Mucosa of descending colon (tissue), 3 donors: ENCODE measurements at regions not wholly inside any gene's neighbourhood (a gene's known extent, or its start where the extent isn't known, plus 50 kb on each side); places are given as distances from the start of the nearest gene placed in this dataset.
"Not testable (repeated sequence)": the region's sequence is repeated elsewhere in the genome, so short reads cannot be mapped to it uniquely, and the experiment has no call there.

Experiments
- ATAC-seq: fragments of 200-7000 bp; cut with Tn5 transposase; one replicate; pipeline ENCODE4 v1.9.1; 2020; ENCODE audit warnings: mild to moderate bottlenecking, moderate library complexity
- DNase-seq, 3 donors: peaks; one replicate each; pipeline ENCODE4 v3.0.0-alpha.2; 2020
- H3K36me3 ChIP-seq: fragments of 200-600 bp; one replicate; pipeline ENCODE4 v1.8.0; 2021; ENCODE audit warnings: low read depth, mild to moderate bottlenecking
- H3K4me1 ChIP-seq: fragments of 200-600 bp; one replicate; pipeline ENCODE4 v1.8.0; 2021; ENCODE audit warnings: low read depth, mild to moderate bottlenecking
- H3K4me3 ChIP-seq: fragments of 200-600 bp; one replicate; pipeline ENCODE4 v1.8.0; 2021; ENCODE audit warnings: mild to moderate bottlenecking
- H3K9me3 ChIP-seq: fragments of 200-600 bp; one replicate; pipeline ENCODE4 v1.8.0; 2021; ENCODE audit warnings: mild to moderate bottlenecking
- CTCF ChIP-seq: fragments of 200-600 bp; IDR thresholded peaks from one replicate; pipeline ENCODE4 v1.8.0; 2022; ENCODE audit warnings: antibody characterized with exemption, mild to moderate bottlenecking
- intact Hi-C, 2 donors: fragments of 100-400 bp; cut with DNase I in 1 of 2; cut with micrococcal nuclease in 1 of 2; formaldehyde crosslinking; loops; one replicate each; pipeline versions ENCODE4 v1.11.0 to v1.11.1; 2022; cut with DNase I, micrococcal nuclease
- donor health status: DM: no; HTN: no; CAD: no; lungs with moderate emphysema.
- donor health status: DM: no; HTN: no; CAD: no.
- donor health status: DM: no; HTN: yes; CAD: no.

GRCh38 chr2:120642646-120643045 lies 93.0 kb upstream of the GLI2 start:
- TF ChIP-seq CTCF: no peak
- ATAC-seq (no peak), DNase-seq (no peak)
- Histone ChIP-seq H3K4me1 (no peaks in the 10 kb centered on the region), H3K4me3 (no peak overlapping the region), H3K36me3 (no peaks in the 10 kb centered on the region), H3K9me3 (no peaks in the 10 kb centered on the region)
- intact Hi-C loops: no loop called here

- DNase-seq: no peak
- Histone ChIP-seq H3K9me3 (peaks cover 18% of the 10 kb centered on the region), H3K4me3 (no peak overlapping the region), H3K36me3 (no peaks in the 10 kb centered on the region), H3K4me1 (no peaks in the 10 kb centered on the region)
- intact Hi-C loops: no loop called here
- no peak for ATAC-seq
- no peak for TF ChIP-seq CTCF
Observed at GRCh38 chr2:120646994-120647393, 88.7 kb upstream of the GLI2 start.

GRCh38 chr2:120647487-120647886 lies 88.2 kb upstream of the GLI2 start:
- no peak for ATAC-seq

GRCh38 chr2:120649381-120649780 lies 86.3 kb upstream of the GLI2 start:
- H3K9me3 ChIP-seq: peaks cover 18% of the 10 kb centered on the region
- ATAC-seq, DNase-seq, H3K36me3 ChIP-seq, H3K4me3 ChIP-seq, intact Hi-C loops, H3K4me1 ChIP-seq: not testable (repeated sequence)

More at GRCh38 chr2:120647487-120647886, 88.2 kb upstream of the GLI2 start:
- TF ChIP-seq CTCF: no peak
- no peaks in the 10 kb centered on the region for H3K36me3 ChIP-seq
- H3K4me3 ChIP-seq: no peak overlapping the region
- no peaks in the 10 kb centered on the region for H3K4me1 ChIP-seq
- H3K9me3 ChIP-seq: peaks cover 18% of the 10 kb centered on the region
- intact Hi-C loops: no loop called here
- no peak for DNase-seq

GRCh38 chr2:120650022-120650644 lies 85.5 kb upstream of the GLI2 start:
- ATAC-seq (no peak), DNase-seq (no peak)
- intact Hi-C loops: no loop called here
- Histone ChIP-seq H3K4me3 (no peak overlapping the region), H3K4me1 (no peaks in the 10 kb centered on the region), H3K9me3 (peaks cover 18% of the 10 kb centered on the region), H3K36me3 (no peaks in the 10 kb centered on the region)
- no peak for TF ChIP-seq CTCF

- intact Hi-C loops: no loop called here
- H3K9me3 ChIP-seq: peaks cover 18% of the 10 kb centered on the region
- no peaks in the 10 kb centered on the region for H3K4me1 ChIP-seq
- H3K4me3 ChIP-seq: no peak overlapping the region
- ATAC-seq: no peak
- DNase-seq: no peak
- TF ChIP-seq CTCF: no peak
- H3K36me3 ChIP-seq: no peaks in the 10 kb centered on the region
Observed at GRCh38 chr2:120651818-120652217, 83.8 kb upstream of the GLI2 start.
